HG02884 (cell line): ENCODE measurements at regions not wholly inside any gene's neighbourhood (a gene's known extent, or its start where the extent isn't known, plus 50 kb on each side); places are given as distances from the start of the nearest gene placed in this dataset.
A peak's percentile ranks its signal among the peaks of the same experiment; 100 is the strongest.

Source experiments
- ATAC-seq: cut with Tn5 transposase; IDR thresholded peaks from one replicate; pipeline ENCODE4 v1.9.1; 2021; ENCODE audit warnings: mild to moderate bottlenecking, moderate library complexity; ENCODE audit not compliant: unreplicated experiment

GRCh38 chr2:7209757-7210555 lies 292.7 kb downstream of the RNF144A start:
- ATAC-seq: no peak

GRCh38 chr2:7210712-7211111 lies 293.5 kb downstream of the RNF144A start:
- no peak for ATAC-seq

GRCh38 chr2:7225848-7226247 lies 308.6 kb downstream of the RNF144A start:
- no peak for ATAC-seq

- no peak for ATAC-seq
Observed at GRCh38 chr2:7226501-7226900, 309.3 kb downstream of the RNF144A start.

- no peak for ATAC-seq
Observed at GRCh38 chr2:7233126-7233525, 315.9 kb downstream of the RNF144A start.

GRCh38 chr2:7237466-7237865 lies 320.3 kb downstream of the RNF144A start:
- no peak for ATAC-seq

- no peak for ATAC-seq
Observed at GRCh38 chr2:7239078-7239477, 321.9 kb downstream of the RNF144A start.

GRCh38 chr2:7241041-7241745 lies 324.0 kb downstream of the RNF144A start:
- ATAC-seq: no peak

GRCh38 chr2:7242189-7242867 lies 325.1 kb downstream of the RNF144A start:
- no peak for ATAC-seq

GRCh38 chr2:7243276-7243675 lies 326.1 kb downstream of the RNF144A start:
- no peak for ATAC-seq

- no peak for ATAC-seq
Observed at GRCh38 chr2:7256377-7256776, 339.2 kb downstream of the RNF144A start.

GRCh38 chr2:7262727-7263126 lies 345.5 kb downstream of the RNF144A start:
- no peak for ATAC-seq

GRCh38 chr2:7264791-7265190 lies 347.6 kb downstream of the RNF144A start:
- no peak for ATAC-seq

GRCh38 chr2:7265286-7265685 lies 348.1 kb downstream of the RNF144A start:
- no peak for ATAC-seq

- ATAC-seq: no peak
Observed at GRCh38 chr2:7269106-7269643, 352.0 kb downstream of the RNF144A start.

GRCh38 chr2:7270011-7270431 lies 352.8 kb downstream of the RNF144A start:
- ATAC-seq: no peak

GRCh38 chr2:7272210-7272609 lies 355.0 kb downstream of the RNF144A start:
- no peak for ATAC-seq

GRCh38 chr2:7278984-7279383 lies 361.8 kb downstream of the RNF144A start:
- no peak for ATAC-seq

- no peak for ATAC-seq
Observed at GRCh38 chr2:7279421-7279949, 362.3 kb downstream of the RNF144A start.

GRCh38 chr2:7280790-7281189 lies 363.6 kb downstream of the RNF144A start:
- ATAC-seq: peak; percentile 49
